ENCODE measurements at regions not wholly inside any gene's neighbourhood (a gene's known extent, or its start where the extent isn't known, plus 50 kb on each side); places are given as distances from the start of the nearest gene placed in this dataset.

GRCh38 chr6:145238787-145239186, 496.5 kb downstream of the EPM2A start (continued):
- TF ChIP-seq TAF1 (conservative IDR thresholded peaks at IDR 0.05) = no peak
- no peak for TF ChIP-seq GABPA (IDR thresholded peaks at IDR 0.05 in 1 of 2, conservative IDR thresholded peaks at IDR 0.05 in 1 of 2)
- no peak for TF ChIP-seq YY1 (IDR thresholded peaks at IDR 0.05)
- TF ChIP-seq FOXA1 (IDR thresholded peaks at IDR 0.05) = no peak

GRCh38 chr6:145241039-145241438, 494.3 kb downstream of the EPM2A start:
- 80% methylated on average over 3 of the region's 3 CpGs for WGBS
- no peak overlapping the region for H3K4me3 ChIP-seq (ENCODE audit: low read depth in 1 of 3, low read length in 3 of 3)
- H3K9me3 ChIP-seq (ENCODE audit: control insufficient read depth in 4 of 4, low read length in 3 of 4) = no peaks in the 10 kb centered on the region
- no peaks in the 10 kb centered on the region for H3K27me3 ChIP-seq (ENCODE audit: control insufficient read depth in 4 of 4, insufficient read depth in 4 of 4, low read length in 3 of 4)
- TF ChIP-seq GABPA (IDR thresholded peaks at IDR 0.05 in 1 of 2, conservative IDR thresholded peaks at IDR 0.05 in 1 of 2) = no peak
- TF ChIP-seq HNF4A (conservative IDR thresholded peaks at IDR 0.05) = no peak
- TF ChIP-seq FOXA2 (IDR thresholded peaks at IDR 0.05) = no peak
- TF ChIP-seq FOXA1 (IDR thresholded peaks at IDR 0.05) = no peak
- no peak for TF ChIP-seq SP1 (IDR thresholded peaks at IDR 0.05)
- no peak for TF ChIP-seq TAF1 (conservative IDR thresholded peaks at IDR 0.05)
- no peak for TF ChIP-seq ATF3 (IDR thresholded peaks at IDR 0.05)
- TF ChIP-seq REST (IDR thresholded peaks at IDR 0.05) = no peak
- no peak for TF ChIP-seq NR2F2 (IDR thresholded peaks at IDR 0.05)
- TF ChIP-seq RAD21 (IDR thresholded peaks at IDR 0.05) = no peak
- no peak for TF ChIP-seq EGR1 (IDR thresholded peaks at IDR 0.05; ENCODE audit: low read depth in 2 of 2)
- TF ChIP-seq JUND (IDR thresholded peaks at IDR 0.05) = no peak
- TF ChIP-seq YY1 (IDR thresholded peaks at IDR 0.05) = no peak
- no peak for TF ChIP-seq HNF4G (IDR thresholded peaks at IDR 0.05)
- TF ChIP-seq MAX (IDR thresholded peaks at IDR 0.05) = no peak
- TF ChIP-seq RXRA (IDR thresholded peaks at IDR 0.05) = no peak
- TF ChIP-seq CTCF (IDR thresholded peaks at IDR 0.05; ENCODE audit: low read depth, low read length, missing input control) = no peak
- TF ChIP-seq ZBTB33 (IDR thresholded peaks at IDR 0.05) = no peak
- no peak for DNase-seq (ENCODE audit: low spot score)
- no peaks in the 10 kb centered on the region for H3K36me3 ChIP-seq (ENCODE audit: control insufficient read depth in 4 of 4, insufficient read depth in 3 of 4, low read depth in 1 of 4, low read length in 3 of 4)
- H3K27ac ChIP-seq (ENCODE audit: low read depth in 1 of 2, low read length in 2 of 2) = no peak overlapping the region
- no peak overlapping the region for H3K9ac ChIP-seq (ENCODE audit: low read depth in 1 of 2, low read length in 2 of 2)
- peaks cover 0 to 11% (median 4%) of the 10 kb centered on the region in 4 donors for H3K4me1 ChIP-seq (ENCODE audit: control insufficient read depth in 4 of 4, insufficient read depth in 4 of 4, low read length in 3 of 4)

Data from liver (tissue), 8 donors.